GM12878 (cell line): ENCODE measurements at regions not wholly inside any gene's neighbourhood (a gene's known extent, or its start where the extent isn't known, plus 50 kb on each side); places are given as distances from the start of the nearest gene placed in this dataset.

Experiments
- ATAC-seq: fragments of 200-7000 bp; cut with Tn5 transposase; 3 replicates; pipeline ENCODE4 v1.9.1; 2020; ENCODE audit warnings: mild to moderate bottlenecking, moderate library complexity
- BruUV-seq: library from RNA; stranded (reverse); fragments of 400-500 nt; replicated peaks from 2 replicates; lab custom pipeline; 2021; lab: Mats Ljungman, UMichigan
- CTCF ChIA-PET: fragments of 300-600 bp; sonication (Branson Sonifier 250); formaldehyde crosslinking; extraction: SDS; loops from one replicate; lab custom pipeline; 2021; ENCODE audit warnings: inconsistent platforms; lab: Yijun Ruan, JAX
- POLR2A ChIA-PET: fragments of 350-600 bp; formaldehyde crosslinking; extraction: SDS; loops from one replicate; lab custom pipeline; 2021; ENCODE audit warnings: inconsistent platforms; lab: Charles Lee
- RAD21 ChIA-PET: fragments of 300-600 bp; sonication (Branson Sonifier 250); formaldehyde crosslinking; loops from one replicate; lab custom pipeline; 2023; ENCODE audit warnings: antibody characterized with exemption; ENCODE audit not compliant: unreplicated experiment; lab: Charles Lee
- SMC1A ChIA-PET: fragments of 300-600 bp; sonication (Branson Sonifier 250); formaldehyde crosslinking; loops from one replicate; lab custom pipeline; 2023; ENCODE audit not compliant: unreplicated experiment, uncharacterized antibody; lab: Charles Lee
- DNase-seq: peaks from one replicate; pipeline ENCODE4 v3.0.0-alpha.2; 2011; ENCODE audit warnings: low read depth, low spot score
- FAIRE-seq: peaks from 3 replicates; lab custom pipeline; 2011; peaks lifted over from hg19 to GRCh38; lab: Jason Lieb, UNC
- H2AFZ ChIP-seq: 2 replicates; pipeline ENCODE4 v1.6.0; 2011; ENCODE audit warnings: low read depth, low read length, control low read depth; ENCODE audit not compliant: control insufficient read depth
- H3K27ac ChIP-seq: 2 replicates; pipeline ENCODE4 v1.5.1; 2011; ENCODE audit warnings: control low read depth; ENCODE audit not compliant: control insufficient read depth, insufficient read depth
- H3K27me3 ChIP-seq, 2 experiments: replicated peaks in 1 of 2; 2 replicates each; pipeline versions ENCODE4 v1.6.0 to v1.6.1; 2011; ENCODE audit warnings: low read length in 1 of 2; ENCODE audit not compliant: control insufficient read depth in 2 of 2, insufficient read depth in 2 of 2
- H3K36me3 ChIP-seq, 2 experiments: 2 replicates each; pipeline ENCODE4 v1.5.1; 2011; ENCODE audit warnings: low read length in 1 of 2; ENCODE audit not compliant: control insufficient read depth in 2 of 2, insufficient read depth in 2 of 2
- H3K4me1 ChIP-seq: 2 replicates; pipeline ENCODE4 v1.6.1; 2011; ENCODE audit warnings: mild to moderate bottlenecking, low read length, moderate library complexity, mixed read lengths; ENCODE audit not compliant: control insufficient read depth, insufficient read depth
- H3K4me2 ChIP-seq: 2 replicates; pipeline ENCODE4 v1.6.0; 2011; ENCODE audit warnings: control low read depth; ENCODE audit not compliant: control insufficient read depth, insufficient read depth
- H3K4me3 ChIP-seq: fragments of 200-600 bp; sonication (generic); 2 replicates; pipeline ENCODE4 v1.5.1; 2016
- H3K79me2 ChIP-seq: 2 replicates; pipeline ENCODE4 v1.6.0; 2011; ENCODE audit warnings: low read length; ENCODE audit not compliant: control insufficient read depth, insufficient read depth
- H3K9ac ChIP-seq: 2 replicates; pipeline ENCODE4 v1.8.0; 2011; ENCODE audit warnings: low read length, control low read depth, mixed read lengths; ENCODE audit not compliant: control insufficient read depth, insufficient read depth
- H3K9me3 ChIP-seq: replicated peaks from 3 replicates; pipeline ENCODE4 v1.5.1; 2011; ENCODE audit warnings: mild to moderate bottlenecking, low read length; ENCODE audit not compliant: control insufficient read depth, insufficient read depth
- H4K20me1 ChIP-seq: 2 replicates; pipeline ENCODE4 v1.6.0; 2011; ENCODE audit not compliant: control insufficient read depth, insufficient read depth
- ETV6 ChIP-seq, 2 experiments: fragments of 450-650 bp in 1 of 2; IDR thresholded peaks in 1 of 2; conservative IDR thresholded peaks in 1 of 2; 2 replicates each; pipeline ENCODE4 v1.6.1; 2014; ENCODE audit warnings: antibody characterized with exemption in 1 of 2, borderline replicate concordance in 1 of 2, low read depth in 1 of 2, mild to moderate bottlenecking in 1 of 2, moderate library complexity in 1 of 2
- EZH2 ChIP-seq: IDR thresholded peaks from 2 replicates; pipeline ENCODE4 v1.6.1; 2012; ENCODE audit warnings: low read depth, mild to moderate bottlenecking, control low read depth, inconsistent platforms, low read length, borderline replicate concordance; ENCODE audit not compliant: control insufficient read depth
- IRF4 ChIP-seq: IDR thresholded peaks from 2 replicates; pipeline ENCODE4 v1.6.1; 2011; ENCODE audit warnings: low read depth, low read length
- NFYA ChIP-seq: IDR thresholded peaks from 2 replicates; pipeline ENCODE4 v1.6.1; 2011; ENCODE audit warnings: low read depth, mild to moderate bottlenecking, low read length, improper control_type of control experiment, borderline replicate concordance
- SMC3 ChIP-seq: IDR thresholded peaks from 2 replicates; pipeline ENCODE4 v1.6.1; 2011; ENCODE audit warnings: low read length, improper control_type of control experiment, borderline replicate concordance
- ZBED1 ChIP-seq: IDR thresholded peaks from 2 replicates; pipeline ENCODE4 v1.6.1; 2016; ENCODE audit warnings: borderline replicate concordance
- WGBS: methylation state at CpG from one replicate; pipeline ENCODE4 v1.1.6; 2016; ENCODE audit warnings: low lambda C conversion rate; ENCODE audit not compliant: insufficient replicate concordance, insufficient coverage; ENCODE audit errors: missing lambda C conversion rate; 5-methylcytosine and 5-hydroxymethylcytosine counted together
- in situ Hi-C: fragments of 300-500 bp; cut with MboI; formaldehyde crosslinking; loops from 9 replicates; pipeline ENCODE4 v1.14.3; 2018; ENCODE audit warnings: mixed read lengths
- intact Hi-C: fragments of 100-400 bp; cut with micrococcal nuclease; formaldehyde crosslinking; loops from one replicate; pipeline ENCODE4 v1.14.2; 2022; ENCODE audit not compliant: unreplicated experiment
- TF ChIP-seq, protein P1 (sequence below): fragments of 450-650 bp; formaldehyde crosslinking; IDR thresholded peaks from 2 replicates; pipeline ENCODE4 v1.4.0; 2022; ENCODE audit warnings: mild to moderate bottlenecking, moderate library complexity

DNA sequence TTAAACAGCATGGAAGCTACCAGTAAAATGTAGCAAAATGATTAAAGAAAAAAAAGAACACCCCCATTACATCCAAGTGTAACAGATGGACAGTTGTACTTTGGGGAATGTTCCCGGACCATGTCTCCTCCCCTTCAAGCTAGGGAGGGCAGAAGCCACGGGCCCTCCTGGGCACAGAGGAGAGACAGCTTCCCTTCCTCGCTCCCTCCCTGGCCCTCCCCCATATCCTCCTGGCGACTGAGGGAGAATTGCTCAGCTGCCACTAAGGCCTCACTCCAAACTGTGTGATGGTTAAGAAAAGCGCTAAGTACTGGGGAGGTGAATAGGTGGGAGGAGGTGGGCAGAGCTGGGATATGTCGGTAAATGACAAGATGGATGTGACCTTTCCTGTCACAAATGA, 358.0 kb downstream of the HRH4 start:
- CTCF ChIA-PET, result no interaction called here
- peaks cover 0 to 1% of the 10 kb centered on the region in 2 experiments; a peak in 1 of 4 replicates for H3K27me3 ChIP-seq
- no peaks in the 10 kb centered on the region for H3K79me2 ChIP-seq
- WGBS, result 10% methylated on average over 6 of the region's 6 CpGs
- no peaks in the 10 kb centered on the region for H3K9me3 ChIP-seq
- no peak overlapping the region for H3K4me2 ChIP-seq
- TF ChIP-seq, protein P1, sequence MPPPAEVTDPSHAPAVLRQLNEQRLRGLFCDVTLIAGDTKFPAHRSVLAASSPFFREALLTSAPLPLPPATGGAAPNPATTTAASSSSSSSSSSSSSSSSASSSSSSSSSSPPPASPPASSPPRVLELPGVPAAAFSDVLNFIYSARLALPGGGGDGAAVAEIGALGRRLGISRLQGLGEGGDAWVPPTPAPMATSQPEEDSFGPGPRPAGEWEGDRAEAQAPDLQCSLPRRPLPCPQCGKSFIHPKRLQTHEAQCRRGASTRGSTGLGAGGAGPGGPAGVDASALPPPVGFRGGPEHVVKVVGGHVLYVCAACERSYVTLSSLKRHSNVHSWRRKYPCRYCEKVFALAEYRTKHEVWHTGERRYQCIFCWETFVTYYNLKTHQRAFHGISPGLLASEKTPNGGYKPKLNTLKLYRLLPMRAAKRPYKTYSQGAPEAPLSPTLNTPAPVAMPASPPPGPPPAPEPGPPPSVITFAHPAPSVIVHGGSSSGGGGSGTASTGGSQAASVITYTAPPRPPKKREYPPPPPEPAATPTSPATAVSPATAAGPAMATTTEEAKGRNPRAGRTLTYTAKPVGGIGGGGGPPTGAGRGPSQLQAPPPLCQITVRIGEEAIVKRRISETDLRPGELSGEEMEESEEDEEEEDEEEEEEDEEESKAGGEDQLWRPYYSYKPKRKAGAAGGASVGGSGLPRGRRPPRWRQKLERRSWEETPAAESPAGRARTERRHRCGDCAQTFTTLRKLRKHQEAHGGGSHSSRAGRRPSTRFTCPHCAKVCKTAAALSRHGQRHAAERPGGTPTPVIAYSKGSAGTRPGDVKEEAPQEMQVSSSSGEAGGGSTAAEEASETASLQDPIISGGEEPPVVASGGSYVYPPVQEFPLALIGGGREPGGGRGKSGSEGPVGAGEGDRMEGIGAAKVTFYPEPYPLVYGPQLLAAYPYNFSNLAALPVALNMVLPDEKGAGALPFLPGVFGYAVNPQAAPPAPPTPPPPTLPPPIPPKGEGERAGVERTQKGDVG (CRISPR knock-in tag), result no peak
- TF ChIP-seq SMC3 (no peak), EZH2 (no peak), ZBED1 (no peak), ETV6 (conservative IDR thresholded peaks at IDR 0.05 in 1 of 2, IDR thresholded peaks at IDR 0.05 in 1 of 2; ENCODE audit: borderline replicate concordance in 1 of 2, low read depth in 1 of 2) (no peak), NFYA (no peak), IRF4 (no peak)
- ATAC-seq (no peak), DNase-seq (no peak), FAIRE-seq (no peak)
- POLR2A ChIA-PET, result no interaction called here
- RAD21 ChIA-PET, result no interaction called here
- no peak overlapping the region for H3K9ac ChIP-seq
- intact Hi-C loops (no loop called here), in situ Hi-C loops (no loop called here)
- no peak overlapping the region for H3K4me3 ChIP-seq
- no peaks in the 10 kb centered on the region for H3K36me3 ChIP-seq
- no TSS peak for BruUV-seq
- H3K4me1 ChIP-seq, result no peaks in the 10 kb centered on the region
- H2AFZ ChIP-seq, result no peak overlapping the region
- no peak overlapping the region for H3K27ac ChIP-seq
- no peaks in the 10 kb centered on the region for H4K20me1 ChIP-seq
- SMC1A ChIA-PET, result interaction anchor here (1.1 kb wide), 1 partner anchor 14 kb away, joined by 3 read pairs; no protein-coding TSS in a partner anchor
